ENCODE measurements at regions not wholly inside any gene's neighbourhood (a gene's known extent, or its start where the extent isn't known, plus 50 kb on each side); places are given as distances from the start of the nearest gene placed in this dataset.

DNA sequence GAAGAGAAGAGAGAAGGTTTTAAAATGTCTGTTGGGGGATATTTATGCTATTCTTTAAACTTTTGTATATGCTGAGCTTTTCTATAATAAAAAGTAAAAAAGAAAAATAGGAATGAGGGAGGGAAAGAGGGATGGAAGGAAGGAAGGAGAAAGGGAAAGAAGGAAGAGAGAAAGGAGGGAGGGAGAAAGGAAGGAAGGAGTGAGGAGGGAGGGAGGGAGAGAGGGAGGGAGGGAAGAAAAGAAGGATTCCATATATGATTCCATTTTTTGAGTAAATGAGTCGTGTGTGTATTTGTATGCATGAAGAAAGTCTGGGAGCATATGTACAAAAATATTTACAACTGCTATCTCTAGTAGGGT, 120.9 kb upstream of the ZBTB40 start:
- no peak for TF ChIP-seq CTBP1 (IDR thresholded peaks at IDR 0.05; ENCODE audit: borderline replicate concordance)
- TF ChIP-seq L3MBTL2 (conservative IDR thresholded peaks at IDR 0.05) = no peak
- TF ChIP-seq FOXM1 (IDR thresholded peaks at IDR 0.05; ENCODE audit: borderline replicate concordance) = no peak
- no peak for TF ChIP-seq HDGF (IDR thresholded peaks at IDR 0.05; ENCODE audit: borderline replicate concordance)
- TF ChIP-seq PKNOX1 (IDR thresholded peaks at IDR 0.05) = no peak
